CD14-positive monocyte (primary cell): ENCODE measurements at regions not wholly inside any gene's neighbourhood (a gene's known extent, or its start where the extent isn't known, plus 50 kb on each side); places are given as distances from the start of the nearest gene placed in this dataset.

Experiments
- DNase-seq, 3 donors: peaks; one replicate each; pipeline ENCODE4 v3.0.0-alpha.2; 2011 to 2022
- H2AFZ ChIP-seq: 2 replicates; pipeline ENCODE4 v1.6.0; 2012; ENCODE audit warnings: mild to moderate bottlenecking, low read depth, low read length, inconsistent platforms; ENCODE audit not compliant: insufficient read depth, poor library complexity, severe bottlenecking
- H3K27ac ChIP-seq, 2 donors: 1 replicate in 1 of 2; 2 replicates in 1 of 2; pipeline ENCODE4 v1.5.1; 2012 to 2013; ENCODE audit warnings: low read length in 2 of 2, control low read depth in 1 of 2, inconsistent platforms in 1 of 2, low read depth in 1 of 2, mild to moderate bottlenecking in 1 of 2
- H3K27me3 ChIP-seq, 2 donors: one replicate each; pipeline versions ENCODE4 v1.6.0 to v1.6.1; 2011 to 2013; ENCODE audit warnings: low read length in 2 of 2; ENCODE audit not compliant: control insufficient read depth in 2 of 2, insufficient read depth in 2 of 2
- H3K36me3 ChIP-seq, 2 donors: replicated peaks in 1 of 2; 1 replicate in 1 of 2; 2 replicates in 1 of 2; pipeline versions ENCODE4 v1.5.1 to v1.6.1; 2012 to 2013; ENCODE audit warnings: low read length in 2 of 2, control low read depth in 1 of 2, inconsistent platforms in 1 of 2, mild to moderate bottlenecking in 1 of 2; ENCODE audit not compliant: insufficient read depth in 2 of 2, control insufficient read depth in 1 of 2
- H3K4me1 ChIP-seq, 2 donors: 1 replicate in 1 of 2; 2 replicates in 1 of 2; pipeline versions ENCODE4 v1.5.1 to v1.6.1; 2012 to 2013; ENCODE audit warnings: low read length in 2 of 2, control low read depth in 1 of 2, inconsistent platforms in 1 of 2, mild to moderate bottlenecking in 1 of 2, moderate library complexity in 1 of 2; ENCODE audit not compliant: insufficient read depth in 2 of 2, control insufficient read depth in 1 of 2
- H3K4me2 ChIP-seq: replicated peaks from 2 replicates; pipeline ENCODE3; 2012; ENCODE audit warnings: low read length, moderate library complexity, mild to moderate bottlenecking; ENCODE audit not compliant: poor library complexity, severe bottlenecking; ENCODE audit errors: extremely low read depth
- H3K4me3 ChIP-seq, 3 experiments: fragments of 200-600 bp in 1 of 3; sonication (generic) in 1 of 3; replicated peaks in 1 of 3; 1 replicate in 2 of 3; 2 replicates in 1 of 3; pipeline ENCODE4 v1.5.1; 2011 to 2013; ENCODE audit warnings: low read length in 3 of 3, mild to moderate bottlenecking in 3 of 3, control low read depth in 2 of 3, low read depth in 2 of 3, inconsistent platforms in 1 of 3, moderate library complexity in 1 of 3
- H3K79me2 ChIP-seq: 2 replicates; pipeline ENCODE4 v1.6.0; 2012; ENCODE audit warnings: mild to moderate bottlenecking, control low read depth, inconsistent platforms, low read length, moderate library complexity; ENCODE audit not compliant: insufficient read depth
- H3K9ac ChIP-seq: 2 replicates; pipeline ENCODE4 v1.6.0; 2017; ENCODE audit warnings: low read length, mild to moderate bottlenecking; ENCODE audit not compliant: insufficient read depth, poor library complexity, severe bottlenecking
- H3K9me3 ChIP-seq, 2 donors: replicated peaks in 1 of 2; 1 replicate in 1 of 2; 2 replicates in 1 of 2; pipeline versions ENCODE4 v1.5.1 to v1.6.1; 2012 to 2013; ENCODE audit warnings: low read length in 2 of 2, control low read depth in 1 of 2; ENCODE audit not compliant: control insufficient read depth in 1 of 2, insufficient read depth in 1 of 2
- H4K20me1 ChIP-seq: 2 replicates; pipeline ENCODE4 v1.6.0; 2012; ENCODE audit warnings: mild to moderate bottlenecking, low read length, control low read depth, moderate library complexity; ENCODE audit not compliant: insufficient read depth
- H3K27ac Mint-ChIP-seq, 7 donors: one replicate each; pipeline ENCODE4 v1.8.0; 2020; ENCODE audit warnings: mild to moderate bottlenecking in 7 of 7, mixed read lengths in 7 of 7, moderate library complexity in 6 of 7, inconsistent platforms in 2 of 7
- H3K27me3 Mint-ChIP-seq, 3 donors: one replicate each; pipeline ENCODE4 v1.8.0; 2021 to 2022; ENCODE audit warnings: low read depth in 3 of 3, mild to moderate bottlenecking in 3 of 3, mixed read lengths in 3 of 3, moderate library complexity in 3 of 3, inconsistent platforms in 1 of 3
- H3K36me3 Mint-ChIP-seq, 2 donors: one replicate each; pipeline ENCODE4 v1.8.0; 2020; ENCODE audit warnings: mixed read lengths in 2 of 2, inconsistent platforms in 1 of 2, mild to moderate bottlenecking in 1 of 2
- H3K4me1 Mint-ChIP-seq: one replicate; pipeline ENCODE4 v1.8.0; 2020; ENCODE audit warnings: mild to moderate bottlenecking, mixed read lengths
- H3K4me3 Mint-ChIP-seq, 2 donors: one replicate each; pipeline ENCODE4 v1.8.0; 2020; ENCODE audit warnings: mild to moderate bottlenecking in 2 of 2, mixed read lengths in 2 of 2, moderate library complexity in 1 of 2
- H3K9me3 Mint-ChIP-seq, 7 donors: one replicate each; pipeline ENCODE4 v1.8.0; 2020 to 2022; ENCODE audit warnings: mixed read lengths in 7 of 7, mild to moderate bottlenecking in 6 of 7, moderate library complexity in 6 of 7, inconsistent platforms in 2 of 7
- CTCF ChIP-seq: fragments of 200-600 bp; IDR thresholded peaks from one replicate; pipeline ENCODE4 v1.8.0; 2022; ENCODE audit warnings: antibody characterized with exemption, mild to moderate bottlenecking
- WGBS: methylation state at CpG from one replicate; pipeline ENCODE4 v1.1.5; 2013; ENCODE audit warnings: missing lambda C conversion rate; ENCODE audit not compliant: insufficient coverage; 5-methylcytosine and 5-hydroxymethylcytosine counted together
- intact Hi-C, 2 donors: fragments of 100-400 bp; cut with micrococcal nuclease; formaldehyde crosslinking; loops; one replicate each; pipeline versions ENCODE4 v1.15.0 to v1.15.1; 2023

- H3K36me3 Mint-ChIP-seq, result peaks cover 4 to 6% of the 10 kb centered on the region in 2 donors
- intact Hi-C loops, result no loop called here
- no peak for DNase-seq
- H3K27me3 Mint-ChIP-seq, result peaks cover 1 to 3% (median 2%) of the 10 kb centered on the region in 3 donors
- TF ChIP-seq CTCF, result no peak
- H3K27ac ChIP-seq, result no peak overlapping the region
- no peak overlapping the region for H3K4me3 Mint-ChIP-seq
- peaks cover 13% of the 10 kb centered on the region for H3K4me1 Mint-ChIP-seq
- 84% methylated on average over 3 of the region's 16 CpGs for WGBS
- H3K27me3 ChIP-seq, result no peaks in the 10 kb centered on the region
- H3K9me3 ChIP-seq, result no peaks in the 10 kb centered on the region
- no peak overlapping the region for H2AFZ ChIP-seq
- no peak overlapping the region for H3K4me3 ChIP-seq
- no peaks in the 10 kb centered on the region for H4K20me1 ChIP-seq
- H3K9me3 Mint-ChIP-seq, result peaks cover 0 to 6% (median 0%) of the 10 kb centered on the region in 7 donors
- H3K4me2 ChIP-seq, result no peak overlapping the region
- peaks cover 8% of the 10 kb centered on the region in 2 donors for H3K4me1 ChIP-seq
- H3K79me2 ChIP-seq, result no peaks in the 10 kb centered on the region
- no peaks in the 10 kb centered on the region for H3K36me3 ChIP-seq
- H3K9ac ChIP-seq, result no peak overlapping the region
- no peak overlapping the region for H3K27ac Mint-ChIP-seq
Observed at GRCh38 chr10:78357141-78358063, 323.7 kb downstream of the RPS24 start.

GRCh38 chr10:78358351-78358750, 324.7 kb downstream of the RPS24 start:
- Histone ChIP-seq H3K4me1 (peaks cover 13 to 15% of the 10 kb centered on the region in 2 donors), H3K4me2 (no peak overlapping the region), H4K20me1 (no peaks in the 10 kb centered on the region), H3K27ac (no peak overlapping the region), H3K9me3 (no peaks in the 10 kb centered on the region), H2AFZ (no peak overlapping the region), H3K36me3 (no peaks in the 10 kb centered on the region), H3K27me3 (no peaks in the 10 kb centered on the region), H3K79me2 (no peaks in the 10 kb centered on the region), H3K9ac (no peak overlapping the region), H3K4me3 (no peak overlapping the region)
- no peak for TF ChIP-seq CTCF
- Mint-ChIP-seq H3K4me1 (peaks cover 19% of the 10 kb centered on the region), H3K27ac (peak overlapping the region in 1 of 7 donors; percentile 41), H3K9me3 (peaks cover 0 to 10% (median 3%) of the 10 kb centered on the region in 7 donors), H3K27me3 (peaks cover 0 to 3% (median 1%) of the 10 kb centered on the region in 3 donors), H3K4me3 (no peak overlapping the region), H3K36me3 (peaks cover 4 to 6% of the 10 kb centered on the region in 2 donors)
- DNase-seq, result no peak
- 100% methylated on average over 2 of the region's 5 CpGs for WGBS
- intact Hi-C loops, result no loop called here
